Fibroblast of lung (primary cell): ENCODE measurements at regions not wholly inside any gene's neighbourhood (a gene's known extent, or its start where the extent isn't known, plus 50 kb on each side); places are given as distances from the start of the nearest gene placed in this dataset.

Source experiments
- DNase-seq, 2 donors: peaks; one replicate each; pipeline versions ENCODE4 v3.0.0 to v3.0.0-alpha.2; 2010; ENCODE audit warnings: low read depth in 2 of 2
- H2AFZ ChIP-seq: 2 replicates; pipeline ENCODE4 v1.5.1; 2012; ENCODE audit warnings: low read length, control low read depth, inconsistent platforms
- H3K27ac ChIP-seq: 2 replicates; pipeline ENCODE4 v1.5.1; 2011; ENCODE audit warnings: low read length, control low read depth; ENCODE audit not compliant: insufficient read depth
- H3K27me3 ChIP-seq: 2 replicates; pipeline ENCODE4 v1.5.1; 2011; ENCODE audit warnings: mild to moderate bottlenecking, low read length; ENCODE audit not compliant: control insufficient read depth, insufficient read depth
- H3K36me3 ChIP-seq: 2 replicates; pipeline ENCODE4 v1.5.1; 2011; ENCODE audit warnings: low read length; ENCODE audit not compliant: control insufficient read depth, insufficient read depth
- H3K4me1 ChIP-seq: 2 replicates; pipeline ENCODE4 v1.5.1; 2011; ENCODE audit warnings: low read length; ENCODE audit not compliant: control insufficient read depth, insufficient read depth; ENCODE audit errors: extremely low read depth
- H3K4me2 ChIP-seq: 2 replicates; pipeline ENCODE4 v1.5.1; 2011; ENCODE audit warnings: low read length, control low read depth; ENCODE audit not compliant: insufficient read depth; ENCODE audit errors: extremely low read depth
- H3K4me3 ChIP-seq, 4 experiments: fragments of 200-600 bp in 1 of 4; sonication (generic) in 1 of 4; replicated peaks in 1 of 4; 2 replicates each; pipeline ENCODE4 v1.5.1; 2011 to 2016; ENCODE audit warnings: low read length in 4 of 4, low read depth in 3 of 4, mild to moderate bottlenecking in 3 of 4, control low read depth in 2 of 4, inconsistent platforms in 1 of 4, mixed read lengths in 1 of 4; ENCODE audit not compliant: insufficient read depth in 1 of 4; ENCODE audit errors: control extremely low read depth in 1 of 4
- H3K79me2 ChIP-seq: 2 replicates; pipeline ENCODE4 v1.5.1; 2012; ENCODE audit warnings: mild to moderate bottlenecking, low read length, inconsistent platforms; ENCODE audit not compliant: control insufficient read depth, insufficient read depth
- H3K9ac ChIP-seq: 2 replicates; pipeline ENCODE4 v1.5.1; 2011; ENCODE audit warnings: mild to moderate bottlenecking, low read length, control low read depth; ENCODE audit not compliant: insufficient read depth
- H3K9me3 ChIP-seq: 2 replicates; pipeline ENCODE4 v1.5.1; 2012; ENCODE audit warnings: low read depth, low read length; ENCODE audit not compliant: control insufficient read depth, insufficient read depth
- H4K20me1 ChIP-seq: 2 replicates; pipeline ENCODE4 v1.5.1; 2011; ENCODE audit warnings: low read length; ENCODE audit not compliant: control insufficient read depth, insufficient read depth; ENCODE audit errors: extremely low read depth
- EZH2 ChIP-seq: IDR thresholded peaks from 2 replicates; pipeline ENCODE4 v1.5.1; 2012; ENCODE audit warnings: low read length, control low read depth, mild to moderate bottlenecking; ENCODE audit errors: missing control alignments
- TF ChIP-seq, protein P1 (sequence below), 2 donors: IDR thresholded peaks in 1 of 2; conservative IDR thresholded peaks in 1 of 2; 1 replicate in 1 of 2; 2 replicates in 1 of 2; pipeline ENCODE4 v1.5.1; 2011 to 2012; ENCODE audit warnings: low read length in 2 of 2, control low read depth in 1 of 2, inconsistent platforms in 1 of 2, low read depth in 1 of 2, mild to moderate bottlenecking in 1 of 2

DNA sequence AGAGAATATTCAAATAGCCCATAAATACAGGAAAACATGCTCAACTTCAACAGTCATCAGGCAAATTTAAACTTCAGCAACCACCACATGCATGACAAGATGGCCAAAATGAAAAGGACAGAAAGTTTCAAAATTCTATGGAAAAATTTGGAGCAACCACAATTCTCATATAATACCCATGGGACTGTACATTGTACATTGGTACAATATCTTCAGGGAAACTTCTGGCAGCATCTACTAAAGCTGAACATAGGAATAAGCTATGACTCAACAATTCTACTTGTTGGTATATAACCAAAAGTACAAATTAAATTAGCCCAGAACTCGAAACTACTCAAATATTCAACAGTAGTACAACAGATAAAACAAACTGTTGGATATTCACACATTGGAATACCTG lies 847.6 kb downstream of the TBL1XR1 start:
- Histone ChIP-seq H2AFZ (no peak overlapping the region), H3K36me3 (no peaks in the 10 kb centered on the region), H4K20me1 (no peaks in the 10 kb centered on the region), H3K27me3 (no peaks in the 10 kb centered on the region), H3K27ac (no peak overlapping the region), H3K79me2 (no peaks in the 10 kb centered on the region), H3K9me3 (no peaks in the 10 kb centered on the region), H3K4me1 (no peaks in the 10 kb centered on the region), H3K4me3 (no peak overlapping the region), H3K4me2 (no peak overlapping the region), H3K9ac (no peak overlapping the region)
- DNase-seq: peak in 1 of 2 donors; percentile 15
- no peak for TF ChIP-seq EZH2
- TF ChIP-seq, protein P1, sequence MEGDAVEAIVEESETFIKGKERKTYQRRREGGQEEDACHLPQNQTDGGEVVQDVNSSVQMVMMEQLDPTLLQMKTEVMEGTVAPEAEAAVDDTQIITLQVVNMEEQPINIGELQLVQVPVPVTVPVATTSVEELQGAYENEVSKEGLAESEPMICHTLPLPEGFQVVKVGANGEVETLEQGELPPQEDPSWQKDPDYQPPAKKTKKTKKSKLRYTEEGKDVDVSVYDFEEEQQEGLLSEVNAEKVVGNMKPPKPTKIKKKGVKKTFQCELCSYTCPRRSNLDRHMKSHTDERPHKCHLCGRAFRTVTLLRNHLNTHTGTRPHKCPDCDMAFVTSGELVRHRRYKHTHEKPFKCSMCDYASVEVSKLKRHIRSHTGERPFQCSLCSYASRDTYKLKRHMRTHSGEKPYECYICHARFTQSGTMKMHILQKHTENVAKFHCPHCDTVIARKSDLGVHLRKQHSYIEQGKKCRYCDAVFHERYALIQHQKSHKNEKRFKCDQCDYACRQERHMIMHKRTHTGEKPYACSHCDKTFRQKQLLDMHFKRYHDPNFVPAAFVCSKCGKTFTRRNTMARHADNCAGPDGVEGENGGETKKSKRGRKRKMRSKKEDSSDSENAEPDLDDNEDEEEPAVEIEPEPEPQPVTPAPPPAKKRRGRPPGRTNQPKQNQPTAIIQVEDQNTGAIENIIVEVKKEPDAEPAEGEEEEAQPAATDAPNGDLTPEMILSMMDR (conservative IDR thresholded peaks at IDR 0.05 in 1 of 2, IDR thresholded peaks at IDR 0.05 in 1 of 2; ENCODE audit: low read depth in 1 of 2, low read length in 2 of 2): no peak

DNA sequence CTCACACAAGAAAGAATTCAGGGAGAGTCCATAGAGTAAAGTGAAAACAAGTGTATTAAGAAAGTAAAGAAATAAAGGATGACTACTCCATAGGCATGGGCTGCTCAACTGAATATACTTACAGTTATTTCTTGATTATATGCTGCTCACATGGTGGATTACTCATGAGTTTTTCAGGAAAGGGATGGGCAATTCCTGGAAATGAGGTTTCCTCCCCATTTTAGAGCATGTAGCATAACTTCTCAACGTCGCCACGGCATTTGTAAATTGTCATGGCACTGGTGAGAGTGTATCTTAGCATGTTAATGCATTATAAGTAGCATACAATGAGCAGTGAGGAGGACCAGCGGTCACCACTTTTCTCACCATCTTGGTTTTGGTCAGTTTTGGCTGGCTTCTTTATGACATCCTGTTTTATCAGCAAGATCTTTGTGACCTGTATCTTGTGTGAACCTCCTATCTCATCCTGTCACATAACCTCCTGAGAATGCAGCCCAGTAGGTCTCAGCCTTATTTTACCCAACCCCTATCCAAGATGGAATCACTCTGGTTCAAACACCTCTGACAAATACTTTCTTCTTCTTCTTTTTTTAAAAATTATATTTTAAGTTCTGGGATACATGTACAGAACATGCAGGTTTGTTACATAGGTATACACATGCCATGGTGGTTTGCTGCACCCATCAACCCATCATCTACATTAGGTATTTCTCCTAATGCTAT lies 849.7 kb downstream of the TBL1XR1 start:
- Histone ChIP-seq H4K20me1 (no peaks in the 10 kb centered on the region), H3K9ac (no peak overlapping the region), H2AFZ (no peak overlapping the region), H3K27ac (no peak overlapping the region), H3K27me3 (no peaks in the 10 kb centered on the region), H3K36me3 (no peaks in the 10 kb centered on the region), H3K79me2 (no peaks in the 10 kb centered on the region), H3K4me3 (no peak overlapping the region), H3K4me2 (no peak overlapping the region), H3K4me1 (no peaks in the 10 kb centered on the region), H3K9me3 (no peaks in the 10 kb centered on the region)
- DNase-seq: no peak
- TF ChIP-seq, protein P1 (conservative IDR thresholded peaks at IDR 0.05 in 1 of 2, IDR thresholded peaks at IDR 0.05 in 1 of 2; ENCODE audit: low read depth in 1 of 2, low read length in 2 of 2): no peak
- no peak for TF ChIP-seq EZH2

DNA sequence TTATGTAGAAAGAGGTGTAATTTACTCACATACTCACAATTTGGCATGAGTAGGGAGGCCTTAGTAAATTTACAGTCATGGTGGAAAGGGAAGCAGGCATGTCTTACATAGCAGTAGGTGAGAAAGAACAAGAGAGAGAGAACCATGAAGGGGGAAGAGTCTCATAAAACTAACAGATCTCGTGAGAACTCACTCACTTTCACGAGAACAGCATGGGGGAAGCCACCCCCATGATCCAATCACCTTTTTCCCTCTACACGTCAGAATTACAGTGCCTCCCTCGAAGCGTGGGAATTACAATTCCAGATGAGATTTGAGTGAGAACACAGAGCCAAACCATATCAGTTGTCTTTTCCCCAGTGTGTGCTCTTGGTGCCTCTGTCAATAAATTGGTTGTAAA lies 855.3 kb downstream of the TBL1XR1 start:
- no peak overlapping the region for H3K4me3 ChIP-seq
- no peak overlapping the region for H2AFZ ChIP-seq
- no peak overlapping the region for H3K9ac ChIP-seq
- no peaks in the 10 kb centered on the region for H3K79me2 ChIP-seq
- no peak overlapping the region for H3K4me2 ChIP-seq
- TF ChIP-seq, protein P1 (conservative IDR thresholded peaks at IDR 0.05 in 1 of 2, IDR thresholded peaks at IDR 0.05 in 1 of 2; ENCODE audit: low read depth in 1 of 2, low read length in 2 of 2): no peak
- no peak for TF ChIP-seq EZH2
- H3K4me1 ChIP-seq: no peaks in the 10 kb centered on the region
- no peaks in the 10 kb centered on the region for H3K27me3 ChIP-seq
- no peak for DNase-seq
- no peak overlapping the region for H3K27ac ChIP-seq
- H3K9me3 ChIP-seq: no peaks in the 10 kb centered on the region
- H3K36me3 ChIP-seq: no peaks in the 10 kb centered on the region
- H4K20me1 ChIP-seq: no peaks in the 10 kb centered on the region
